ENCODE measurements at regions not wholly inside any gene's neighbourhood (a gene's known extent, or its start where the extent isn't known, plus 50 kb on each side); places are given as distances from the start of the nearest gene placed in this dataset.

- TF ChIP-seq EZH2 (IDR thresholded peaks at IDR 0.05; ENCODE audit: insufficient read depth, low read length), result no peak
- TF ChIP-seq, protein P1, sequence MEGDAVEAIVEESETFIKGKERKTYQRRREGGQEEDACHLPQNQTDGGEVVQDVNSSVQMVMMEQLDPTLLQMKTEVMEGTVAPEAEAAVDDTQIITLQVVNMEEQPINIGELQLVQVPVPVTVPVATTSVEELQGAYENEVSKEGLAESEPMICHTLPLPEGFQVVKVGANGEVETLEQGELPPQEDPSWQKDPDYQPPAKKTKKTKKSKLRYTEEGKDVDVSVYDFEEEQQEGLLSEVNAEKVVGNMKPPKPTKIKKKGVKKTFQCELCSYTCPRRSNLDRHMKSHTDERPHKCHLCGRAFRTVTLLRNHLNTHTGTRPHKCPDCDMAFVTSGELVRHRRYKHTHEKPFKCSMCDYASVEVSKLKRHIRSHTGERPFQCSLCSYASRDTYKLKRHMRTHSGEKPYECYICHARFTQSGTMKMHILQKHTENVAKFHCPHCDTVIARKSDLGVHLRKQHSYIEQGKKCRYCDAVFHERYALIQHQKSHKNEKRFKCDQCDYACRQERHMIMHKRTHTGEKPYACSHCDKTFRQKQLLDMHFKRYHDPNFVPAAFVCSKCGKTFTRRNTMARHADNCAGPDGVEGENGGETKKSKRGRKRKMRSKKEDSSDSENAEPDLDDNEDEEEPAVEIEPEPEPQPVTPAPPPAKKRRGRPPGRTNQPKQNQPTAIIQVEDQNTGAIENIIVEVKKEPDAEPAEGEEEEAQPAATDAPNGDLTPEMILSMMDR (IDR thresholded peaks at IDR 0.05; ENCODE audit: insufficient read depth, low read depth, low read length), result no peak
Observed at GRCh38 chr11:38517991-38518390, 1920.0 kb upstream of the RAG2 start.
